Loucy (cell line): ENCODE measurements at regions not wholly inside any gene's neighbourhood (a gene's known extent, or its start where the extent isn't known, plus 50 kb on each side); places are given as distances from the start of the nearest gene placed in this dataset.

Experiments used
- EZH2phosphoT487 ChIP-seq: fragments of 200-600 bp; IDR thresholded peaks from 2 replicates; pipeline ENCODE4 v1.6.1; 2018; ENCODE audit warnings: antibody characterized with exemption, mild to moderate bottlenecking, moderate library complexity, borderline replicate concordance
- TF ChIP-seq, protein P1 (sequence below): fragments of 200-600 bp; sonication (generic); conservative IDR thresholded peaks from 2 replicates; pipeline ENCODE4 v1.5.1; 2014; ENCODE audit warnings: mild to moderate bottlenecking, antibody characterized with exemption, low read length

DNA sequence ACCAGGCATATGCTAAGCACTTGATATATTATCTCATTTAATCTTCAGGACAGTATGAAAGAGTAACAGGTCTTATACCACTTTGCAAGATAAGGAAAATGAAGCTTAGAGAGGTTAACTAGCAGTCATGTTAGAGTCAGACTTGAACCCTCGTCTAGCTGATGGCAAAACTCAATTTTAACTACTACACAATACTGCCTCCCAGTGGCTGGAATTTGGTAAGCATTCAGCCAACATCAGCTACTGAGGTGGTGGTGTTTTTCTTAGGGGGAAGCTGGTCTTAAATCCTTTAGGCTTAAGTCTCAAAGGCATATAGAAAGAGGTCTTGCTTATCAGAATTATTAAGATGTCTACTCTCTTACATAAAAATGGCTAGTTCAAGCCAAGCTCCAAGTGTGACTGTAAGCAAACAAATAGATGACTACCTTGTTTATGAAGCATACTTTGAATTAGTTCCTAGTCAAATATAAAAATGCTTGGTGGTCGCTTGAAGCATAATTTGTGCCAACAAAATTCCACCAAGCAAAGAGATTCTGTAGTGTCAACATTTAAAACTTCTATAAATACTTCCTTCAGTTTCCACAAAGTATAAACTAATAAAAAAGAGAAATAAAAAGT is 325.4 kb upstream of the FIGN start:
- TF ChIP-seq EZH2phosphoT487 = no peak
- TF ChIP-seq, protein P1, sequence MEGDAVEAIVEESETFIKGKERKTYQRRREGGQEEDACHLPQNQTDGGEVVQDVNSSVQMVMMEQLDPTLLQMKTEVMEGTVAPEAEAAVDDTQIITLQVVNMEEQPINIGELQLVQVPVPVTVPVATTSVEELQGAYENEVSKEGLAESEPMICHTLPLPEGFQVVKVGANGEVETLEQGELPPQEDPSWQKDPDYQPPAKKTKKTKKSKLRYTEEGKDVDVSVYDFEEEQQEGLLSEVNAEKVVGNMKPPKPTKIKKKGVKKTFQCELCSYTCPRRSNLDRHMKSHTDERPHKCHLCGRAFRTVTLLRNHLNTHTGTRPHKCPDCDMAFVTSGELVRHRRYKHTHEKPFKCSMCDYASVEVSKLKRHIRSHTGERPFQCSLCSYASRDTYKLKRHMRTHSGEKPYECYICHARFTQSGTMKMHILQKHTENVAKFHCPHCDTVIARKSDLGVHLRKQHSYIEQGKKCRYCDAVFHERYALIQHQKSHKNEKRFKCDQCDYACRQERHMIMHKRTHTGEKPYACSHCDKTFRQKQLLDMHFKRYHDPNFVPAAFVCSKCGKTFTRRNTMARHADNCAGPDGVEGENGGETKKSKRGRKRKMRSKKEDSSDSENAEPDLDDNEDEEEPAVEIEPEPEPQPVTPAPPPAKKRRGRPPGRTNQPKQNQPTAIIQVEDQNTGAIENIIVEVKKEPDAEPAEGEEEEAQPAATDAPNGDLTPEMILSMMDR = peak; percentile 88
